Limb (tissue), 2 donors: ENCODE measurements at regions not wholly inside any gene's neighbourhood (a gene's known extent, or its start where the extent isn't known, plus 50 kb on each side); places are given as distances from the start of the nearest gene placed in this dataset.

Source experiments
- DNase-seq, 2 donors: peaks; one replicate each; pipeline ENCODE4 v3.0.0-alpha.2; 2016; ENCODE audit errors: extremely low spot score in 2 of 2

GRCh38 chr18:67876871-67877270, 360.4 kb upstream of the DSEL start:
- no peak for DNase-seq

GRCh38 chr18:67875944-67876343, 359.4 kb upstream of the DSEL start:
- DNase-seq: no peak

GRCh38 chr18:67875060-67875459, 358.5 kb upstream of the DSEL start:
- DNase-seq: no peak

GRCh38 chr18:67865400-67865799, 348.9 kb upstream of the DSEL start:
- DNase-seq: no peak

- no peak for DNase-seq
These were observed 348.3 kb upstream of the DSEL start for GRCh38 chr18:67864677-67865340.

- no peak for DNase-seq
These were observed 345.5 kb upstream of the DSEL start for GRCh38 chr18:67862069-67862468.

GRCh38 chr18:67854340-67854739, 337.8 kb upstream of the DSEL start:
- no peak for DNase-seq

GRCh38 chr18:67846422-67847098, 330.0 kb upstream of the DSEL start:
- no peak for DNase-seq

- DNase-seq: no peak
These were observed 328.5 kb upstream of the DSEL start for GRCh38 chr18:67845035-67845434.

- DNase-seq: no peak
These were observed 323.9 kb upstream of the DSEL start for GRCh38 chr18:67840379-67840778.

GRCh38 chr18:67818432-67818831, 301.9 kb upstream of the DSEL start:
- DNase-seq: no peak

- DNase-seq: no peak
These were observed 298.8 kb upstream of the DSEL start for GRCh38 chr18:67815280-67815679.

- DNase-seq: no peak
These were observed 297.0 kb upstream of the DSEL start for GRCh38 chr18:67813380-67814028.

GRCh38 chr18:67805261-67805660, 288.7 kb upstream of the DSEL start:
- DNase-seq: no peak

- DNase-seq: no peak
These were observed 278.0 kb upstream of the DSEL start for GRCh38 chr18:67794521-67794920.

- DNase-seq: no peak
These were observed 274.0 kb upstream of the DSEL start for GRCh38 chr18:67790527-67790926.

GRCh38 chr18:67789165-67789545, 272.6 kb upstream of the DSEL start:
- no peak for DNase-seq

- DNase-seq: no peak
These were observed 272.0 kb upstream of the DSEL start for GRCh38 chr18:67788310-67789164.

GRCh38 chr18:67783196-67783946, 266.9 kb upstream of the DSEL start:
- no peak for DNase-seq

GRCh38 chr18:67778016-67778415, 261.5 kb upstream of the DSEL start:
- DNase-seq: no peak

- no peak for DNase-seq
These were observed 260.4 kb upstream of the DSEL start for GRCh38 chr18:67776929-67777328.
